Trophoblast cell (in vitro differentiated cells and primary cell): ENCODE measurements at regions not wholly inside any gene's neighbourhood (a gene's known extent, or its start where the extent isn't known, plus 50 kb on each side); places are given as distances from the start of the nearest gene placed in this dataset.
A peak's percentile ranks its signal among the peaks of the same experiment; 100 is the strongest.

ENCODE experiments used
- DNase-seq, 2 donors: peaks; one replicate each; pipeline ENCODE4 v3.0.0-alpha.2; 2016
- H2AFZ ChIP-seq: 2 replicates; pipeline ENCODE4 v1.6.1; 2013; ENCODE audit warnings: low read length, moderate library complexity, mild to moderate bottlenecking; ENCODE audit not compliant: insufficient read depth, poor library complexity
- H2AK5ac ChIP-seq: 2 replicates; pipeline ENCODE4 v1.6.1; 2013; ENCODE audit warnings: mild to moderate bottlenecking, low read length
- H2BK120ac ChIP-seq: 2 replicates; pipeline ENCODE4 v1.6.1; 2013; ENCODE audit warnings: low read length, mild to moderate bottlenecking, moderate library complexity; ENCODE audit not compliant: insufficient read depth, poor library complexity
- H2BK12ac ChIP-seq: 2 replicates; pipeline ENCODE4 v1.6.1; 2013; ENCODE audit warnings: mild to moderate bottlenecking, low read length, moderate library complexity
- H2BK5ac ChIP-seq: 2 replicates; pipeline ENCODE4 v1.6.1; 2013; ENCODE audit warnings: low read length, low read depth, moderate library complexity, mild to moderate bottlenecking; ENCODE audit not compliant: poor library complexity
- H3K14ac ChIP-seq: 2 replicates; pipeline ENCODE4 v1.6.1; 2013; ENCODE audit warnings: mild to moderate bottlenecking, low read length
- H3K18ac ChIP-seq: 2 replicates; pipeline ENCODE4 v1.6.1; 2013; ENCODE audit warnings: mild to moderate bottlenecking, low read length
- H3K23ac ChIP-seq: 2 replicates; pipeline ENCODE4 v1.6.1; 2013; ENCODE audit warnings: low read length
- H3K27ac ChIP-seq: 2 replicates; pipeline ENCODE4 v1.5.1; 2013; ENCODE audit warnings: low read depth, mild to moderate bottlenecking, inconsistent platforms, low read length, moderate library complexity
- H3K27me3 ChIP-seq: 2 replicates; pipeline ENCODE4 v1.6.1; 2013; ENCODE audit warnings: inconsistent platforms, mild to moderate bottlenecking, low read length, moderate library complexity; ENCODE audit not compliant: insufficient read depth
- H3K36me3 ChIP-seq, 2 experiments: 1 replicate in 1 of 2; 2 replicates in 1 of 2; pipeline ENCODE4 v1.6.1; 2013; ENCODE audit warnings: low read length in 2 of 2, mild to moderate bottlenecking in 2 of 2, moderate library complexity in 1 of 2; ENCODE audit not compliant: insufficient read depth in 2 of 2, control insufficient read depth in 1 of 2
- H3K4ac ChIP-seq: 2 replicates; pipeline ENCODE4 v1.6.1; 2013; ENCODE audit warnings: low read depth, mild to moderate bottlenecking, low read length, moderate library complexity
- H3K4me1 ChIP-seq, 2 experiments: 1 replicate in 1 of 2; 2 replicates in 1 of 2; pipeline ENCODE4 v1.6.1; 2013; ENCODE audit warnings: low read length in 2 of 2, mild to moderate bottlenecking in 2 of 2, moderate library complexity in 1 of 2; ENCODE audit not compliant: insufficient read depth in 2 of 2, control insufficient read depth in 1 of 2
- H3K4me2 ChIP-seq: 2 replicates; pipeline ENCODE4 v1.6.1; 2013; ENCODE audit warnings: inconsistent platforms, mild to moderate bottlenecking, low read length, moderate library complexity
- H3K4me3 ChIP-seq: 2 replicates; pipeline ENCODE4 v1.5.1; 2013; ENCODE audit warnings: mild to moderate bottlenecking, low read depth, low read length, inconsistent platforms
- H3K79me1 ChIP-seq: one replicate; pipeline ENCODE4 v1.6.1; 2013; ENCODE audit warnings: low read length
- H3K79me2 ChIP-seq: 2 replicates; pipeline ENCODE4 v1.6.1; 2013; ENCODE audit warnings: low read length, mild to moderate bottlenecking; ENCODE audit not compliant: control insufficient read depth, insufficient read depth, poor library complexity
- H3K9ac ChIP-seq: 2 replicates; pipeline ENCODE4 v1.6.1; 2013; ENCODE audit warnings: mild to moderate bottlenecking, low read length
- H3K9me3 ChIP-seq: 2 replicates; pipeline ENCODE4 v1.6.1; 2013; ENCODE audit warnings: low read depth, mild to moderate bottlenecking, control low read depth, inconsistent platforms, low read length; ENCODE audit not compliant: insufficient read depth
- H4K12ac ChIP-seq: 2 replicates; pipeline ENCODE4 v1.6.1; 2013; ENCODE audit warnings: low read depth, mild to moderate bottlenecking, low read length, moderate library complexity
- H4K8ac ChIP-seq: 2 replicates; pipeline ENCODE4 v1.6.1; 2013; ENCODE audit warnings: low read depth, mild to moderate bottlenecking, low read length, moderate library complexity
- H4K91ac ChIP-seq: one replicate; pipeline ENCODE4 v1.6.1; 2013; ENCODE audit warnings: low read depth, mild to moderate bottlenecking, low read length, moderate library complexity
- WGBS: extraction: QIAGEN DNeasy Blood & Tissue Kit; methylation state at CpG from one replicate; pipeline ENCODE4 v1.1.7; 2013; ENCODE audit warnings: missing lambda C conversion rate; ENCODE audit not compliant: insufficient read length, insufficient coverage; ENCODE audit errors: extremely low coverage; 5-methylcytosine and 5-hydroxymethylcytosine counted together

GRCh38 chr4:123339507-123340380, 56.9 kb upstream of the SPRY1 start:
- Histone ChIP-seq H3K18ac (no peak overlapping the region), H3K27ac (no peak overlapping the region), H2AK5ac (no peak overlapping the region), H3K79me1 (no peaks in the 10 kb centered on the region), H4K12ac (no peak overlapping the region), H3K27me3 (no peaks in the 10 kb centered on the region), H3K23ac (no peak overlapping the region), H3K4ac (no peak overlapping the region), H4K91ac (no peak overlapping the region), H4K8ac (no peak overlapping the region), H3K14ac (no peak overlapping the region), H3K4me3 (no peak overlapping the region), H2BK120ac (no peak overlapping the region), H2BK12ac (no peak overlapping the region), H3K36me3 (no peaks in the 10 kb centered on the region), H2AFZ (no peak overlapping the region), H3K4me1 (no peaks in the 10 kb centered on the region), H3K4me2 (no peak overlapping the region), H3K9me3 (no peaks in the 10 kb centered on the region), H3K9ac (no peak overlapping the region), H3K79me2 (no peaks in the 10 kb centered on the region), H2BK5ac (no peak overlapping the region)
- no peak for DNase-seq
- no CpG with 5 or more reads among the region's 5 CpGs for WGBS

GRCh38 chr4:123340381-123340701, 56.3 kb upstream of the SPRY1 start:
- H3K4me1 ChIP-seq, result no peaks in the 10 kb centered on the region
- H2BK120ac ChIP-seq, result no peak overlapping the region
- H3K36me3 ChIP-seq, result no peaks in the 10 kb centered on the region
- no peaks in the 10 kb centered on the region for H3K79me2 ChIP-seq
- no peak overlapping the region for H3K18ac ChIP-seq
- no peak overlapping the region for H4K91ac ChIP-seq
- no CpG with 5 or more reads among the region's 7 CpGs for WGBS
- H3K27me3 ChIP-seq, result no peaks in the 10 kb centered on the region
- no peak overlapping the region for H2AK5ac ChIP-seq
- H3K9ac ChIP-seq, result no peak overlapping the region
- no peak overlapping the region for H2BK5ac ChIP-seq
- H3K79me1 ChIP-seq, result no peaks in the 10 kb centered on the region
- H4K12ac ChIP-seq, result no peak overlapping the region
- H3K4me3 ChIP-seq, result no peak overlapping the region
- peak in 1 of 2 donors; percentile 17 for DNase-seq
- H2AFZ ChIP-seq, result no peak overlapping the region
- H2BK12ac ChIP-seq, result no peak overlapping the region
- no peak overlapping the region for H3K4me2 ChIP-seq
- H4K8ac ChIP-seq, result no peak overlapping the region
- H3K14ac ChIP-seq, result no peak overlapping the region
- no peak overlapping the region for H3K23ac ChIP-seq
- H3K27ac ChIP-seq, result no peak overlapping the region
- H3K4ac ChIP-seq, result no peak overlapping the region
- H3K9me3 ChIP-seq, result no peaks in the 10 kb centered on the region

- H2BK120ac ChIP-seq, result no peak overlapping the region
- no peak overlapping the region for H3K23ac ChIP-seq
- H3K4me2 ChIP-seq, result no peak overlapping the region
- no peaks in the 10 kb centered on the region for H3K79me2 ChIP-seq
- H3K4me3 ChIP-seq, result no peak overlapping the region
- no peaks in the 10 kb centered on the region for H3K4me1 ChIP-seq
- H2AFZ ChIP-seq, result no peak overlapping the region
- H3K9ac ChIP-seq, result no peak overlapping the region
- H2BK5ac ChIP-seq, result no peak overlapping the region
- H3K79me1 ChIP-seq, result no peaks in the 10 kb centered on the region
- H4K91ac ChIP-seq, result no peak overlapping the region
- no peak overlapping the region for H3K18ac ChIP-seq
- H2BK12ac ChIP-seq, result no peak overlapping the region
- DNase-seq, result no peak
- H3K9me3 ChIP-seq, result no peaks in the 10 kb centered on the region
- WGBS, result no CpG with 5 or more reads among the region's 2 CpGs
- H3K27ac ChIP-seq, result no peak overlapping the region
- no peak overlapping the region for H4K12ac ChIP-seq
- H3K36me3 ChIP-seq, result no peaks in the 10 kb centered on the region
- H2AK5ac ChIP-seq, result no peak overlapping the region
- H3K4ac ChIP-seq, result no peak overlapping the region
- H3K14ac ChIP-seq, result no peak overlapping the region
- H4K8ac ChIP-seq, result no peak overlapping the region
- no peaks in the 10 kb centered on the region for H3K27me3 ChIP-seq
Measured at GRCh38 chr4:123342498-123342897, 54.1 kb upstream of the SPRY1 start.

GRCh38 chr4:123343400-123344041, 53.1 kb upstream of the SPRY1 start:
- H2BK5ac ChIP-seq, result no peak overlapping the region
- H2BK120ac ChIP-seq, result no peak overlapping the region
- H4K8ac ChIP-seq, result no peak overlapping the region
- H2AFZ ChIP-seq, result no peak overlapping the region
- H3K4ac ChIP-seq, result no peak overlapping the region
- H3K9ac ChIP-seq, result no peak overlapping the region
- no peaks in the 10 kb centered on the region for H3K27me3 ChIP-seq
- no peak for DNase-seq
- H3K27ac ChIP-seq, result no peak overlapping the region
- H3K79me2 ChIP-seq, result no peaks in the 10 kb centered on the region
- H3K18ac ChIP-seq, result no peak overlapping the region
- H3K4me2 ChIP-seq, result no peak overlapping the region
- no peaks in the 10 kb centered on the region for H3K36me3 ChIP-seq
- no peak overlapping the region for H3K4me3 ChIP-seq
- no peaks in the 10 kb centered on the region for H3K9me3 ChIP-seq
- no peak overlapping the region for H3K23ac ChIP-seq
- H2AK5ac ChIP-seq, result no peak overlapping the region
- no peak overlapping the region for H4K12ac ChIP-seq
- H3K4me1 ChIP-seq, result no peaks in the 10 kb centered on the region
- WGBS, result no CpG with 5 or more reads among the region's 13 CpGs
- H3K14ac ChIP-seq, result no peak overlapping the region
- no peak overlapping the region for H2BK12ac ChIP-seq
- H3K79me1 ChIP-seq, result no peaks in the 10 kb centered on the region
- no peak overlapping the region for H4K91ac ChIP-seq
